K562 (cell line): ENCODE measurements at regions not wholly inside any gene's neighbourhood (a gene's known extent, or its start where the extent isn't known, plus 50 kb on each side); places are given as distances from the start of the nearest gene placed in this dataset.

ENCODE experiments used
- ATAC-seq: fragments of 200-7000 bp; cut with Tn5 transposase; 3 replicates; pipeline ENCODE4 v1.9.1; 2020; ENCODE audit warnings: moderate library complexity
- BruUV-seq: library from RNA; stranded (reverse); fragments of 400-500 nt; replicated peaks from 2 replicates; lab custom pipeline; 2021; lab: Mats Ljungman, UMichigan
- CTCF ChIA-PET: fragments of 300-600 bp; formaldehyde crosslinking; extraction: SDS; loops from one replicate; lab custom pipeline; 2021; ENCODE audit warnings: low intra/inter-chr PET ratio; lab: Yijun Ruan, JAX
- POLR2A ChIA-PET: fragments of 300-600, 350-650 bp; sonication (Branson Sonifier 250); formaldehyde crosslinking; extraction: SDS; loops from one replicate; lab custom pipeline; 2021; ENCODE audit warnings: antibody characterized with exemption, inconsistent platforms; lab: Yijun Ruan, JAX
- DNase-seq, 4 experiments: peaks; one replicate each; pipeline versions ENCODE4 v3.0.0 to v3.0.0-alpha.2; 2011 to 2018; ENCODE audit warnings: low spot score in 3 of 4, mixed read lengths in 3 of 4; ENCODE audit errors: extremely low read depth in 1 of 4
- FAIRE-seq: peaks from 2 replicates; lab custom pipeline; 2011; peaks lifted over from hg19 to GRCh38; lab: Jason Lieb, UNC
- H2AFZ ChIP-seq: 2 replicates; pipeline ENCODE4 v1.6.0; 2011; ENCODE audit warnings: low read depth, low read length, control low read depth, inconsistent platforms
- H3K27ac ChIP-seq: fragments of 200-600 bp; 3 replicates; pipeline ENCODE4 v1.8.0; 2011; ENCODE audit warnings: low read depth, mild to moderate bottlenecking, control low read depth, inconsistent platforms, low read length, moderate library complexity, mixed read lengths; ENCODE audit errors: extremely low read depth
- H3K27me3 ChIP-seq, 2 experiments: fragments of 300-600 bp in 1 of 2; 2 replicates in 1 of 2; 3 replicates in 1 of 2; pipeline versions ENCODE4 v1.6.0 to v1.8.0; 2011; ENCODE audit warnings: inconsistent platforms in 2 of 2, low read length in 2 of 2, mild to moderate bottlenecking in 1 of 2, mixed read lengths in 1 of 2, moderate library complexity in 1 of 2; ENCODE audit not compliant: control insufficient read depth in 2 of 2, insufficient read depth in 2 of 2
- H3K36me3 ChIP-seq: fragments of 300-600 bp; 3 replicates; pipeline ENCODE4 v1.8.0; 2011; ENCODE audit warnings: mild to moderate bottlenecking, low read length, inconsistent platforms; ENCODE audit not compliant: control insufficient read depth, insufficient read depth
- H3K4me1 ChIP-seq, 2 experiments: fragments of 200-600 bp in 1 of 2; replicated peaks in 1 of 2; 2 replicates in 1 of 2; 3 replicates in 1 of 2; pipeline versions ENCODE4 v1.5.1 to v1.8.0; 2011; ENCODE audit warnings: inconsistent platforms in 2 of 2, low read length in 2 of 2, mild to moderate bottlenecking in 1 of 2, mixed read lengths in 1 of 2, moderate library complexity in 1 of 2; ENCODE audit not compliant: control insufficient read depth in 2 of 2, insufficient read depth in 2 of 2
- H3K4me2 ChIP-seq: 2 replicates; pipeline ENCODE4 v1.6.1; 2011; ENCODE audit warnings: low read length, control low read depth, inconsistent platforms, mixed read lengths; ENCODE audit not compliant: insufficient read depth
- H3K4me3 ChIP-seq: fragments of 200-600 bp; sonication (generic), shearing (Covaris generic); 2 replicates; pipeline ENCODE4 v1.5.1; 2016; ENCODE audit warnings: control low read depth, inconsistent platforms
- H3K79me2 ChIP-seq: fragments of 200-600 bp; 3 replicates; pipeline ENCODE4 v1.8.0; 2011; ENCODE audit warnings: low read length, inconsistent platforms; ENCODE audit not compliant: control insufficient read depth, insufficient read depth
- H3K9ac ChIP-seq, 2 experiments: 2 replicates each; pipeline versions ENCODE4 v1.6.0 to v1.6.1; 2011; ENCODE audit warnings: low read depth in 2 of 2, low read length in 2 of 2, control low read depth in 1 of 2, inconsistent platforms in 1 of 2, mild to moderate bottlenecking in 1 of 2, mixed read lengths in 1 of 2; ENCODE audit not compliant: insufficient read depth in 1 of 2
- H3K9me1 ChIP-seq: one replicate; pipeline ENCODE4 v1.6.0; 2011; ENCODE audit warnings: inconsistent platforms, mild to moderate bottlenecking, low read length, moderate library complexity; ENCODE audit not compliant: control insufficient read depth, insufficient read depth
- H3K9me3 ChIP-seq: replicated peaks from 2 replicates; pipeline ENCODE4 v1.5.1; 2011; ENCODE audit warnings: low read depth, low read length, inconsistent platforms; ENCODE audit not compliant: control insufficient read depth, insufficient read depth
- H4K20me1 ChIP-seq: replicated peaks from 2 replicates; pipeline ENCODE4 v1.6.1; 2011; ENCODE audit warnings: low read length, inconsistent platforms, mixed read lengths; ENCODE audit not compliant: control insufficient read depth, insufficient read depth
- AFF1 ChIP-seq, 2 experiments: fragments of 450-650 bp; IDR thresholded peaks; 2 replicates each; pipeline ENCODE4 v1.6.1; 2018; ENCODE audit warnings: mild to moderate bottlenecking in 2 of 2, low read depth in 1 of 2; ENCODE audit not compliant: partially characterized antibody in 2 of 2
- KAT2B ChIP-seq: IDR thresholded peaks from one replicate; pipeline ENCODE4 v1.6.1; 2012; ENCODE audit warnings: low read depth, mild to moderate bottlenecking, control low read depth, inconsistent platforms, low read length, moderate library complexity
- POLR3G ChIP-seq: IDR thresholded peaks from 2 replicates; pipeline ENCODE4 v1.6.1; 2011; ENCODE audit not compliant: insufficient read length, insufficient replicate concordance; ENCODE audit errors: extremely low read depth
- PRPF4 ChIP-seq: fragments of 200-400 bp; formaldehyde crosslinking; IDR thresholded peaks from one replicate; pipeline ENCODE4 v1.6.1; 2017; ENCODE audit warnings: low read length, low read depth, mild to moderate bottlenecking; ENCODE audit not compliant: insufficient read depth, poor library complexity, severe bottlenecking
- RBBP5 ChIP-seq: fragments of 200-600 bp; sonication (generic); IDR thresholded peaks from 2 replicates; pipeline ENCODE4 v1.6.1; 2012; ENCODE audit warnings: borderline replicate concordance, mild to moderate bottlenecking, low read length, control low read depth, inconsistent platforms; ENCODE audit not compliant: insufficient read depth, poor library complexity, severe bottlenecking
- RBM17 ChIP-seq: fragments of 200-400 bp; formaldehyde crosslinking; IDR thresholded peaks from 2 replicates; pipeline ENCODE4 v1.6.1; 2017; ENCODE audit warnings: low read depth, mild to moderate bottlenecking, low read length, borderline replicate concordance
- in situ Hi-C: fragments of 300-500 bp; cut with MboI; formaldehyde crosslinking; loops from 4 replicates; pipeline ENCODE4 v1.15.0; 2018; ENCODE audit warnings: inconsistent platforms, mixed read lengths
- intact Hi-C: fragments of 100-400 bp; cut with micrococcal nuclease; formaldehyde crosslinking; loops from 2 replicates; pipeline ENCODE4 v1.14.2; 2022

- DNase-seq = no peak
- Histone ChIP-seq H3K4me1 (no peaks in the 10 kb centered on the region), H2AFZ (no peak overlapping the region), H3K36me3 (no peaks in the 10 kb centered on the region), H3K27me3 (no peaks in the 10 kb centered on the region), H3K9me1 (no peaks in the 10 kb centered on the region), H3K4me2 (no peak overlapping the region), H3K9ac (no peak overlapping the region), H3K27ac (no peak overlapping the region), H3K4me3 (no peak overlapping the region), H3K79me2 (no peaks in the 10 kb centered on the region), H4K20me1 (no peaks in the 10 kb centered on the region), H3K9me3 (no peaks in the 10 kb centered on the region; the same call in 1 of the 2 replicates)
- BruUV-seq = no TSS peak
- TF ChIP-seq RBBP5 (no peak), AFF1 (IDR thresholded peaks at IDR 0.05; ENCODE audit: low read depth in 1 of 2, partially characterized antibody in 2 of 2) (no peak), PRPF4 (no peak), POLR3G (no peak), RBM17 (no peak), KAT2B (no peak)
- no peak for FAIRE-seq
- in situ Hi-C loops (no loop called here), intact Hi-C loops (no loop called here)
- ChIA-PET CTCF (no interaction called here), POLR2A (no interaction called here)
- ATAC-seq = no peak
Measured at GRCh38 chr10:64275001-64275400, 753.8 kb downstream of the REEP3 start.
